ENCODE measurements at regions not wholly inside any gene's neighbourhood (a gene's known extent, or its start where the extent isn't known, plus 50 kb on each side); places are given as distances from the start of the nearest gene placed in this dataset.

DNA sequence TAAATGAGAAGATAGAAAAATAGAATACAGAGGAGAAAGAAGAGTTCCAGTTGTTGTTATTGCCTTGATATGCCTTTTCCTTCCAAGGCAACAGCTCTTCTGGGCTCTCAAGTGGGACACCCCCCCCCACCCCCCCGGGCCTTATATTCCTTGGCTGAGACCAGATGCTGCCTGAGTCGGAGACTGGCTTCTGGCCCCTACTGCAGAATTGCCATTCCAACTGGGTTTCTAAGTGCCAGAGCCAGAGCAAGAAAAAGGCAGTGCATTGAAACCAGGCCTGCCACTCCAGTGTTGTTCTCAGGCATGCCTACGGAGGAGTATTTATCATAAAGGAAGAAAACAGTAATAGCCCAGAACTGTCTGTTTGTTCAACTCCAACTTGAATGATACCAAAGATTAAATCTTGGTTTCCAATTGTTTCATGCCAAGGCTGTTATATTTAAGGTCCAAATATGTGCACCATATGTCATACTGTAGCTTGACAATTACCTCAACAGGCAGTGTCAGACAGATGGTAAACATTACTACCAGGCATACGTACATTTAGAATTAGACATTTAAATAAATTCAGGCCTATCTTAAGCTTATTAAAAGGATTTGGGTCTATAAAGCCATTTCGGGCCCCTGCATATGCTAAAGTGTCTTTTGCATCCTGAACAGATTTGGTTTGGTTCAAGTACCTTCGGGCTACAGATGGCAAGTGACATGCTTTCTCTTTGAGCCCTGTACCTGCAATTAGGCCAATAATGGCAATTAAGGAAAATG is 209.9 kb upstream of the SEMA6D start:
- no peak overlapping the region for H2BK5ac ChIP-seq (ENCODE audit: low read depth, low read length)
- no peak overlapping the region for H3K9ac ChIP-seq (replicated peaks in 1 of 4; ENCODE audit: extremely low read depth in 1 of 4, low read depth in 3 of 4, low read length in 3 of 4)
- no peak overlapping the region for H2BK120ac ChIP-seq (replicated peaks; ENCODE audit: low read depth, low read length)
- no peaks in the 10 kb centered on the region for H3K23me2 ChIP-seq (ENCODE audit: low read depth, low read length)
- H3K9me3 ChIP-seq (ENCODE audit: insufficient read depth in 2 of 2, low read depth in 1 of 2, low read length in 1 of 2) = peaks cover 0 to 3% of the 10 kb centered on the region in 2 experiments; a peak in 1 of 4 replicates
- H2BK15ac ChIP-seq (ENCODE audit: low read length) = no peak overlapping the region
- no peaks in the 10 kb centered on the region for H3K27me3 ChIP-seq (replicated peaks in 1 of 4; ENCODE audit: control insufficient read depth in 3 of 4, extremely low read depth in 1 of 4, insufficient read depth in 3 of 4, low read length in 3 of 4)
- H4K20me1 ChIP-seq (replicated peaks in 1 of 2; ENCODE audit: control insufficient read depth in 1 of 2, insufficient read depth in 2 of 2, low read length in 2 of 2) = no peaks in the 10 kb centered on the region
- FAIRE-seq (no peak), DNase-seq (ENCODE audit: low read depth in 1 of 2, low spot score in 2 of 2) (no peak)
- no peak for TF ChIP-seq PHF8 (conservative IDR thresholded peaks at IDR 0.05; ENCODE audit: low read depth, low read length)
- no peak for TF ChIP-seq EZH2 (IDR thresholded peaks at IDR 0.05; ENCODE audit: low read depth, low read length, severe bottlenecking)
- TF ChIP-seq SP4 (IDR thresholded peaks at IDR 0.05; ENCODE audit: low read length) = no peak
- TF ChIP-seq SIN3A (conservative IDR thresholded peaks at IDR 0.05 in 1 of 2, IDR thresholded peaks at IDR 0.05 in 1 of 2; ENCODE audit: low read depth in 1 of 2, low read length in 2 of 2) = no peak
- no peak for TF ChIP-seq CBX8 (IDR thresholded peaks at IDR 0.05; ENCODE audit: borderline replicate concordance, low read depth, low read length)
- no peak for TF ChIP-seq CTBP2 (IDR thresholded peaks at IDR 0.05; ENCODE audit: borderline replicate concordance, insufficient read depth, insufficient read length, low read length)
- TF ChIP-seq KDM4A (IDR thresholded peaks at IDR 0.05; ENCODE audit: low read depth, low read length, severe bottlenecking) = no peak
- TF ChIP-seq RBBP5 (IDR thresholded peaks at IDR 0.05; ENCODE audit: borderline replicate concordance, low read depth, low read length) = no peak
- TF ChIP-seq YY1 (IDR thresholded peaks at IDR 0.05; ENCODE audit: low read depth, low read length) = no peak
- TF ChIP-seq BACH1 (IDR thresholded peaks at IDR 0.05; ENCODE audit: low read length) = no peak
- no peak overlapping the region for H2AK5ac ChIP-seq (ENCODE audit: low read depth, low read length)
- H3K4me1 ChIP-seq (replicated peaks in 1 of 4; ENCODE audit: control insufficient read depth in 3 of 4, insufficient read depth in 4 of 4, low read length in 3 of 4) = no peaks in the 10 kb centered on the region
- no peaks in the 10 kb centered on the region for H3K79me2 ChIP-seq (ENCODE audit: control insufficient read depth in 1 of 2, insufficient read depth in 2 of 2, low read length in 2 of 2)
- H2BK12ac ChIP-seq (ENCODE audit: low read depth, low read length) = no peak overlapping the region
- no peak overlapping the region for H4K5ac ChIP-seq (ENCODE audit: insufficient read length, low read depth, low read length)
- ChIA-PET POLR2A (ENCODE audit: partially characterized antibody) (no interaction called here), CTCF (ENCODE audit: partially characterized antibody) (interaction anchor here (1.0 to 1.3 kb wide), 2 partner anchors 36 to 204 kb away, joined by 3 to 4 read pairs; no protein-coding TSS in a partner anchor)
- 94% methylated on average over 5 of the region's 6 CpGs; no CpG with 5 or more reads in 1 of the 2 experiments for WGBS, 2 experiments (ENCODE audit: extremely low coverage in 1 of 2, insufficient coverage in 1 of 2, insufficient read length in 1 of 2, insufficient replicate concordance in 2 of 2, low coverage in 1 of 2, low lambda C conversion rate in 2 of 2, missing lambda C conversion rate in 1 of 2)
- no peak overlapping the region for H3K18ac ChIP-seq (ENCODE audit: extremely low read depth, low read length)
- H4K91ac ChIP-seq (replicated peaks; ENCODE audit: insufficient read length, low read length) = no peak overlapping the region
- H3K4me2 ChIP-seq (ENCODE audit: insufficient read depth in 1 of 2, low read depth in 2 of 2, low read length in 2 of 2) = no peak overlapping the region
- no peak overlapping the region for H4K8ac ChIP-seq (ENCODE audit: extremely low read depth, insufficient read depth, low read length)
- no peak overlapping the region for H2AFZ ChIP-seq (ENCODE audit: low read length)
- no peak overlapping the region for H3K27ac ChIP-seq (ENCODE audit: low read depth, low read length)
- no peak overlapping the region for H3K14ac ChIP-seq (ENCODE audit: insufficient read length)
- H3K4ac ChIP-seq (replicated peaks; ENCODE audit: insufficient read length, low read depth, low read length) = no peak overlapping the region
- no peaks in the 10 kb centered on the region for H3K79me1 ChIP-seq (ENCODE audit: low read depth, low read length)
- H3K56ac ChIP-seq (replicated peaks; ENCODE audit: insufficient read length, low read depth, low read length) = no peak overlapping the region
- no peak overlapping the region for H3K23ac ChIP-seq (ENCODE audit: insufficient read length)
- H3K36me3 ChIP-seq (ENCODE audit: control insufficient read depth in 2 of 4, insufficient read depth in 4 of 4, low read length in 3 of 4) = no peaks in the 10 kb centered on the region
- H3K4me3 ChIP-seq (ENCODE audit: extremely low read depth in 1 of 4, insufficient read depth in 2 of 4, low read depth in 3 of 4, low read length in 4 of 4) = no peak overlapping the region
- H2BK20ac ChIP-seq (ENCODE audit: low read length) = no peak overlapping the region

Measured in H1 (cell line).